ENCODE measurements at regions not wholly inside any gene's neighbourhood (a gene's known extent, or its start where the extent isn't known, plus 50 kb on each side); places are given as distances from the start of the nearest gene placed in this dataset.
A peak's percentile ranks its signal among the peaks of the same experiment; 100 is the strongest.

- H3K27me3 ChIP-seq (ENCODE audit: low read depth) = peaks cover 10% of the 10 kb centered on the region
- H3K27ac ChIP-seq (replicated peaks) = no peak overlapping the region
- H3K36me3 ChIP-seq = no peaks in the 10 kb centered on the region
- intact Hi-C loops (cut with micrococcal nuclease) = no loop called here
- H3K4me1 ChIP-seq = no peaks in the 10 kb centered on the region
- H3K9me3 ChIP-seq (replicated peaks) = no peaks in the 10 kb centered on the region
- TF ChIP-seq, protein P1, sequence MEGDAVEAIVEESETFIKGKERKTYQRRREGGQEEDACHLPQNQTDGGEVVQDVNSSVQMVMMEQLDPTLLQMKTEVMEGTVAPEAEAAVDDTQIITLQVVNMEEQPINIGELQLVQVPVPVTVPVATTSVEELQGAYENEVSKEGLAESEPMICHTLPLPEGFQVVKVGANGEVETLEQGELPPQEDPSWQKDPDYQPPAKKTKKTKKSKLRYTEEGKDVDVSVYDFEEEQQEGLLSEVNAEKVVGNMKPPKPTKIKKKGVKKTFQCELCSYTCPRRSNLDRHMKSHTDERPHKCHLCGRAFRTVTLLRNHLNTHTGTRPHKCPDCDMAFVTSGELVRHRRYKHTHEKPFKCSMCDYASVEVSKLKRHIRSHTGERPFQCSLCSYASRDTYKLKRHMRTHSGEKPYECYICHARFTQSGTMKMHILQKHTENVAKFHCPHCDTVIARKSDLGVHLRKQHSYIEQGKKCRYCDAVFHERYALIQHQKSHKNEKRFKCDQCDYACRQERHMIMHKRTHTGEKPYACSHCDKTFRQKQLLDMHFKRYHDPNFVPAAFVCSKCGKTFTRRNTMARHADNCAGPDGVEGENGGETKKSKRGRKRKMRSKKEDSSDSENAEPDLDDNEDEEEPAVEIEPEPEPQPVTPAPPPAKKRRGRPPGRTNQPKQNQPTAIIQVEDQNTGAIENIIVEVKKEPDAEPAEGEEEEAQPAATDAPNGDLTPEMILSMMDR (IDR thresholded peaks at IDR 0.05; ENCODE audit: borderline replicate concordance) = no peak
- DNase-seq = no peak
- H3K4me3 ChIP-seq = no peak overlapping the region
These were observed 112.5 kb upstream of the ERCC6L2 start for GRCh38 chr9:95763006-95763405.

GRCh38 chr9:95762322-95762721 lies 113.2 kb upstream of the ERCC6L2 start:
- Histone ChIP-seq H3K27ac (replicated peaks) (no peak overlapping the region), H3K36me3 (no peaks in the 10 kb centered on the region), H3K27me3 (ENCODE audit: low read depth) (peaks cover 9% of the 10 kb centered on the region), H3K9me3 (replicated peaks) (no peaks in the 10 kb centered on the region), H3K4me3 (no peak overlapping the region), H3K4me1 (peaks cover under 1% of the 10 kb centered on the region)
- TF ChIP-seq, protein P1 (IDR thresholded peaks at IDR 0.05; ENCODE audit: borderline replicate concordance) = no peak
- no peak for DNase-seq
- intact Hi-C loops (cut with micrococcal nuclease) = no loop called here

- H3K27ac ChIP-seq (replicated peaks) = no peak overlapping the region
These were observed 114.7 kb upstream of the ERCC6L2 start for GRCh38 chr9:95760791-95761190.

DNA sequence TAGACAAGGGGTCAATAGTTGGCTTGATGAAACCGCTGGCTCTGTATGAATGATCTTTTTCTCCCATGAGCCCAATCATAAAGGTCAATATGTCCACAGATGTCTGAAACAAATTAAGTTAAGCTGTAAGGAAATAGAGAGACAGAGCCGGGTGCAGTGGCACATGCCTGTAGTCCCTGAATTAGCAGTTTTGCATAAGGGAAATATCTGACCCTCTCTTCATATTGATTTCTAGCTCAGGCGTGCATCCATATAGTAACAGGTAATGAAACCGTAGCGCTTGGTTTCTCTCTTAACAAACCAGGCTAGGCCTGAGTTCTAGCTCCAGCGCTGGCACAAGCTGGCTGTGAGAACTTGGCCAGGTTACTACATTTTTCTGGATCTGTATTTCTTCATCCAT lies 118.1 kb upstream of the ERCC6L2 start:
- no peak for DNase-seq
- H3K9me3 ChIP-seq (replicated peaks) = no peaks in the 10 kb centered on the region
- TF ChIP-seq, protein P1 (IDR thresholded peaks at IDR 0.05; ENCODE audit: borderline replicate concordance) = no peak
- intact Hi-C loops (cut with micrococcal nuclease) = no loop called here
- H3K4me3 ChIP-seq = no peak overlapping the region
- peaks cover 41% of the 10 kb centered on the region for H3K4me1 ChIP-seq
- H3K27ac ChIP-seq (replicated peaks) = peak overlapping the region; percentile 64
- no peaks in the 10 kb centered on the region for H3K36me3 ChIP-seq
- H3K27me3 ChIP-seq (ENCODE audit: low read depth) = peaks cover 6% of the 10 kb centered on the region

More at GRCh38 chr9:95760791-95761190, 114.7 kb upstream of the ERCC6L2 start:
- no peak for DNase-seq
- TF ChIP-seq, protein P1 (IDR thresholded peaks at IDR 0.05; ENCODE audit: borderline replicate concordance) = no peak
- H3K9me3 ChIP-seq (replicated peaks) = no peaks in the 10 kb centered on the region
- intact Hi-C loops (cut with micrococcal nuclease) = no loop called here
- peaks cover 11% of the 10 kb centered on the region for H3K4me1 ChIP-seq
- H3K4me3 ChIP-seq = no peak overlapping the region
- H3K36me3 ChIP-seq = no peaks in the 10 kb centered on the region
- no peaks in the 10 kb centered on the region for H3K27me3 ChIP-seq (ENCODE audit: low read depth)

GRCh38 chr9:95756986-95757385 lies 118.5 kb upstream of the ERCC6L2 start:
- peaks cover 46% of the 10 kb centered on the region for H3K4me1 ChIP-seq
- H3K9me3 ChIP-seq (replicated peaks) = no peaks in the 10 kb centered on the region
- no peaks in the 10 kb centered on the region for H3K36me3 ChIP-seq
- H3K4me3 ChIP-seq = no peak overlapping the region
- intact Hi-C loops (cut with micrococcal nuclease) = no loop called here
- H3K27me3 ChIP-seq (ENCODE audit: low read depth) = peaks cover 11% of the 10 kb centered on the region
- no peak for DNase-seq
- TF ChIP-seq, protein P1 (IDR thresholded peaks at IDR 0.05; ENCODE audit: borderline replicate concordance) = no peak
- peak overlapping the region; percentile 64 for H3K27ac ChIP-seq (replicated peaks)

GRCh38 chr9:95756101-95756500 lies 119.4 kb upstream of the ERCC6L2 start:
- Histone ChIP-seq H3K27me3 (ENCODE audit: low read depth) (peaks cover 14% of the 10 kb centered on the region), H3K9me3 (replicated peaks) (no peaks in the 10 kb centered on the region), H3K4me3 (no peak overlapping the region), H3K27ac (replicated peaks) (peak overlapping the region; percentile 64), H3K4me1 (peaks cover 47% of the 10 kb centered on the region), H3K36me3 (no peaks in the 10 kb centered on the region)
- intact Hi-C loops (cut with micrococcal nuclease) = no loop called here
- TF ChIP-seq, protein P1 (IDR thresholded peaks at IDR 0.05; ENCODE audit: borderline replicate concordance) = no peak
- no peak for DNase-seq

Data from left ventricle myocardium inferior (tissue), 1 donor.